Islet precursor cell (in vitro differentiated cells): ENCODE measurements at regions not wholly inside any gene's neighbourhood (a gene's known extent, or its start where the extent isn't known, plus 50 kb on each side); places are given as distances from the start of the nearest gene placed in this dataset.
"Not testable (repeated sequence)": the region's sequence is repeated elsewhere in the genome, so short reads cannot be mapped to it uniquely, and the experiment has no call there.

ENCODE experiments used
- DNase-seq: peaks from one replicate; pipeline ENCODE4 v3.0.0-alpha.2; 2018

- DNase-seq: no peak
Measured at GRCh38 chr3:33957176-33957575, 158.7 kb downstream of the PDCD6IP start.

GRCh38 chr3:33958661-33959060, 160.2 kb downstream of the PDCD6IP start:
- DNase-seq: no peak

- DNase-seq: no peak
Measured at GRCh38 chr3:33962396-33962795, 164.0 kb downstream of the PDCD6IP start.

- not testable (repeated sequence) for DNase-seq
Measured at GRCh38 chr3:33970180-33970579, 171.8 kb downstream of the PDCD6IP start.

- DNase-seq: no peak
Measured at GRCh38 chr3:33971055-33971454, 172.6 kb downstream of the PDCD6IP start.

- DNase-seq: no peak
Measured at GRCh38 chr3:33975463-33975862, 177.0 kb downstream of the PDCD6IP start.

- no peak for DNase-seq
Measured at GRCh38 chr3:33977227-33977626, 178.8 kb downstream of the PDCD6IP start.

- DNase-seq: no peak
Measured at GRCh38 chr3:33980252-33980651, 181.8 kb downstream of the PDCD6IP start.

- DNase-seq: no peak
Measured at GRCh38 chr3:33982269-33982798, 183.9 kb downstream of the PDCD6IP start.

- DNase-seq: not testable (repeated sequence)
Measured at GRCh38 chr3:33982949-33983348, 184.5 kb downstream of the PDCD6IP start.

GRCh38 chr3:33989229-33989628, 190.8 kb downstream of the PDCD6IP start:
- DNase-seq: no peak

GRCh38 chr3:33991673-33992072, 193.2 kb downstream of the PDCD6IP start:
- DNase-seq: no peak

- DNase-seq: no peak
Measured at GRCh38 chr3:33993631-33994030, 195.2 kb downstream of the PDCD6IP start.

GRCh38 chr3:33994568-33994967, 196.1 kb downstream of the PDCD6IP start:
- DNase-seq: no peak

- DNase-seq: no peak
Measured at GRCh38 chr3:34000301-34000700, 201.9 kb downstream of the PDCD6IP start.

GRCh38 chr3:34001022-34001421, 202.6 kb downstream of the PDCD6IP start:
- no peak for DNase-seq

- DNase-seq: no peak
Measured at GRCh38 chr3:34001990-34002389, 203.6 kb downstream of the PDCD6IP start.

GRCh38 chr3:34002569-34003100, 204.2 kb downstream of the PDCD6IP start:
- DNase-seq: no peak

- no peak for DNase-seq
Measured at GRCh38 chr3:34005886-34006285, 207.5 kb downstream of the PDCD6IP start.

- peak; percentile 85 for DNase-seq
Measured at GRCh38 chr3:34008191-34008590, 209.8 kb downstream of the PDCD6IP start.

- no peak for DNase-seq
Measured at GRCh38 chr3:34008836-34009809, 210.7 kb downstream of the PDCD6IP start.

GRCh38 chr3:34011171-34012101, 213.0 kb downstream of the PDCD6IP start:
- no peak for DNase-seq

- peak; percentile 73 for DNase-seq
Measured at GRCh38 chr3:34012102-34012461, 213.7 kb downstream of the PDCD6IP start.
